Fibroblast of lung (primary cell): ENCODE measurements at regions not wholly inside any gene's neighbourhood (a gene's known extent, or its start where the extent isn't known, plus 50 kb on each side); places are given as distances from the start of the nearest gene placed in this dataset.

Experiments used
- CTCF ChIP-seq, 2 donors: IDR thresholded peaks in 1 of 2; conservative IDR thresholded peaks in 1 of 2; 1 replicate in 1 of 2; 2 replicates in 1 of 2; pipeline ENCODE4 v1.5.1; 2011 to 2012; ENCODE audit warnings: low read length in 2 of 2, control low read depth in 1 of 2, inconsistent platforms in 1 of 2, low read depth in 1 of 2, mild to moderate bottlenecking in 1 of 2
- EZH2 ChIP-seq: IDR thresholded peaks from 2 replicates; pipeline ENCODE4 v1.5.1; 2012; ENCODE audit warnings: low read length, control low read depth, mild to moderate bottlenecking; ENCODE audit errors: missing control alignments

GRCh38 chr4:42342459-42342858 is 54.8 kb upstream of the SHISA3 start:
- TF ChIP-seq CTCF (conservative IDR thresholded peaks at IDR 0.05 in 1 of 2, IDR thresholded peaks at IDR 0.05 in 1 of 2; ENCODE audit: low read depth in 1 of 2, low read length in 2 of 2) (no peak), EZH2 (no peak)
